Right kidney (tissue), 1 donor: ENCODE measurements at regions not wholly inside any gene's neighbourhood (a gene's known extent, or its start where the extent isn't known, plus 50 kb on each side); places are given as distances from the start of the nearest gene placed in this dataset.

Experiments used
- DNase-seq: peaks from one replicate; pipeline ENCODE4 v3.0.0-alpha.2; 2016

GRCh38 chr11:24286238-24286637 is 210.6 kb upstream of the LUZP2 start:
- DNase-seq: no peak

- DNase-seq: no peak
Observed at GRCh38 chr11:24289301-24289700, 207.6 kb upstream of the LUZP2 start.

GRCh38 chr11:24293964-24294363 is 202.9 kb upstream of the LUZP2 start:
- DNase-seq: no peak

- no peak for DNase-seq
Observed at GRCh38 chr11:24295360-24295759, 201.5 kb upstream of the LUZP2 start.

- DNase-seq: no peak
Observed at GRCh38 chr11:24297461-24297860, 199.4 kb upstream of the LUZP2 start.

- no peak for DNase-seq
Observed at GRCh38 chr11:24298146-24298545, 198.7 kb upstream of the LUZP2 start.

- no peak for DNase-seq
Observed at GRCh38 chr11:24311974-24312373, 184.9 kb upstream of the LUZP2 start.

GRCh38 chr11:24312464-24313238 is 184.2 kb upstream of the LUZP2 start:
- no peak for DNase-seq

GRCh38 chr11:24321229-24321628 is 175.6 kb upstream of the LUZP2 start:
- no peak for DNase-seq

GRCh38 chr11:24324211-24324610 is 172.6 kb upstream of the LUZP2 start:
- no peak for DNase-seq

GRCh38 chr11:24344222-24344621 is 152.6 kb upstream of the LUZP2 start:
- no peak for DNase-seq

GRCh38 chr11:24348908-24349307 is 147.9 kb upstream of the LUZP2 start:
- no peak for DNase-seq

- no peak for DNase-seq
Observed at GRCh38 chr11:24351179-24351578, 145.7 kb upstream of the LUZP2 start.

GRCh38 chr11:24356501-24356900 is 140.4 kb upstream of the LUZP2 start:
- no peak for DNase-seq

- no peak for DNase-seq
Observed at GRCh38 chr11:24357620-24358410, 139.0 kb upstream of the LUZP2 start.

- no peak for DNase-seq
Observed at GRCh38 chr11:24372491-24372890, 124.4 kb upstream of the LUZP2 start.

- no peak for DNase-seq
Observed at GRCh38 chr11:24373516-24373915, 123.3 kb upstream of the LUZP2 start.

- DNase-seq: no peak
Observed at GRCh38 chr11:24375351-24375750, 121.5 kb upstream of the LUZP2 start.

GRCh38 chr11:24375931-24376330 is 120.9 kb upstream of the LUZP2 start:
- DNase-seq: no peak

GRCh38 chr11:24383137-24383536 is 113.7 kb upstream of the LUZP2 start:
- DNase-seq: no peak

- DNase-seq: no peak
Observed at GRCh38 chr11:24384240-24384639, 112.6 kb upstream of the LUZP2 start.

- DNase-seq: no peak
Observed at GRCh38 chr11:24386546-24387397, 110.1 kb upstream of the LUZP2 start.

GRCh38 chr11:24389575-24389974 is 107.3 kb upstream of the LUZP2 start:
- DNase-seq: no peak
